Suprapubic skin (tissue), 4 donors: ENCODE measurements at regions not wholly inside any gene's neighbourhood (a gene's known extent, or its start where the extent isn't known, plus 50 kb on each side); places are given as distances from the start of the nearest gene placed in this dataset.

Source experiments
- DNase-seq, 2 donors: peaks; one replicate each; pipeline ENCODE4 v3.0.0-alpha.2; 2019; ENCODE audit warnings: low spot score in 2 of 2
- H3K27ac ChIP-seq: fragments of 200-600 bp; sonication (generic); one replicate; pipeline ENCODE4 v1.5.1; 2019
- H3K27me3 ChIP-seq: fragments of 200-600 bp; sonication (generic); one replicate; pipeline ENCODE4 v1.5.1; 2019
- H3K36me3 ChIP-seq: fragments of 200-600 bp; sonication (generic); one replicate; pipeline ENCODE4 v1.5.1; 2019
- H3K4me1 ChIP-seq: fragments of 200-600 bp; sonication (generic); one replicate; pipeline ENCODE4 v1.5.1; 2019
- H3K4me3 ChIP-seq: fragments of 200-600 bp; sonication (generic); one replicate; pipeline ENCODE4 v1.5.1; 2019; ENCODE audit warnings: mild to moderate bottlenecking
- H3K9me3 ChIP-seq: fragments of 200-600 bp; sonication (generic); one replicate; pipeline ENCODE4 v1.5.1; 2019
- EP300 ChIP-seq: sonication (generic); formaldehyde crosslinking; IDR thresholded peaks from one replicate; pipeline ENCODE4 v1.6.1; 2017; ENCODE audit warnings: antibody characterized with exemption
- POLR2A ChIP-seq, 2 donors: fragments of 450-650 bp; IDR thresholded peaks; one replicate each; pipeline ENCODE4 v1.6.1; 2017; ENCODE audit warnings: antibody characterized with exemption in 2 of 2, mild to moderate bottlenecking in 2 of 2, moderate library complexity in 2 of 2
- POLR2AphosphoS5 ChIP-seq, 3 donors: sonication (generic); formaldehyde crosslinking; IDR thresholded peaks; one replicate each; pipeline ENCODE4 v1.6.1; 2017; ENCODE audit warnings: antibody characterized with exemption in 3 of 3
- WGBS: methylation state at CpG from one replicate; pipeline ENCODE4 v1.1.5; 2018; 5-methylcytosine and 5-hydroxymethylcytosine counted together
- TF ChIP-seq, protein P1 (sequence below), 2 donors: fragments of 200-600 bp in 1 of 2; fragments of 450-650 bp in 1 of 2; sonication (generic) in 1 of 2; IDR thresholded peaks; one replicate each; pipeline ENCODE4 v1.5.1; 2016 to 2019; ENCODE audit warnings: antibody characterized with exemption in 2 of 2, mild to moderate bottlenecking in 1 of 2, moderate library complexity in 1 of 2

DNA sequence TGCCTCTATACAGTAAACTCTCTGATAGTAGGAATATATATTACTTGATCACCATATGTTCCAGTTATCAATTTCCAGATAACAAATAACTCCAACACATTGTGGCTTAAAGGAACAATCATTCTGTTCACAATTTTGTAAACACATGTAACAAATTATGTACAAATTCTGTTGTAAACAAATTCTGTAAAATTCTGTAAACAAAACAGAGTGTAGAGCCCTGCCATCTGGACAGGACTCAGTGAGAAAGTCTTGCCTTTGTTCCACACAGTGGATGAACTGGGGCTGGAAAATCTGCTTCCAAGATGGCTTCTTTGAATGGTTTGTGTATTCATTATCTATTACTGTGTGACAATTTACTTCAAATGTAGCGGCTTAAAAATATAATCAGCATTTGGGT is 69.0 kb upstream of the LRRC7 start:
- Histone ChIP-seq H3K27ac (no peak overlapping the region), H3K4me1 (peaks cover 3% of the 10 kb centered on the region), H3K36me3 (no peaks in the 10 kb centered on the region), H3K27me3 (no peaks in the 10 kb centered on the region), H3K9me3 (no peaks in the 10 kb centered on the region), H3K4me3 (no peak overlapping the region)
- TF ChIP-seq EP300 (no peak), POLR2A (IDR thresholded peaks at IDR 0.05) (no peak), POLR2AphosphoS5 (IDR thresholded peaks at IDR 0.05) (no peak)
- TF ChIP-seq, protein P1, sequence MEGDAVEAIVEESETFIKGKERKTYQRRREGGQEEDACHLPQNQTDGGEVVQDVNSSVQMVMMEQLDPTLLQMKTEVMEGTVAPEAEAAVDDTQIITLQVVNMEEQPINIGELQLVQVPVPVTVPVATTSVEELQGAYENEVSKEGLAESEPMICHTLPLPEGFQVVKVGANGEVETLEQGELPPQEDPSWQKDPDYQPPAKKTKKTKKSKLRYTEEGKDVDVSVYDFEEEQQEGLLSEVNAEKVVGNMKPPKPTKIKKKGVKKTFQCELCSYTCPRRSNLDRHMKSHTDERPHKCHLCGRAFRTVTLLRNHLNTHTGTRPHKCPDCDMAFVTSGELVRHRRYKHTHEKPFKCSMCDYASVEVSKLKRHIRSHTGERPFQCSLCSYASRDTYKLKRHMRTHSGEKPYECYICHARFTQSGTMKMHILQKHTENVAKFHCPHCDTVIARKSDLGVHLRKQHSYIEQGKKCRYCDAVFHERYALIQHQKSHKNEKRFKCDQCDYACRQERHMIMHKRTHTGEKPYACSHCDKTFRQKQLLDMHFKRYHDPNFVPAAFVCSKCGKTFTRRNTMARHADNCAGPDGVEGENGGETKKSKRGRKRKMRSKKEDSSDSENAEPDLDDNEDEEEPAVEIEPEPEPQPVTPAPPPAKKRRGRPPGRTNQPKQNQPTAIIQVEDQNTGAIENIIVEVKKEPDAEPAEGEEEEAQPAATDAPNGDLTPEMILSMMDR (IDR thresholded peaks at IDR 0.05) = no peak
- WGBS = 83% methylated on average over 1 of the region's 1 CpG
- DNase-seq = no peak

GRCh38 chr1:69499203-69499803 is 68.4 kb upstream of the LRRC7 start:
- no peak for DNase-seq
- H3K27ac ChIP-seq = no peak overlapping the region
- no peak for TF ChIP-seq POLR2AphosphoS5 (IDR thresholded peaks at IDR 0.05)
- TF ChIP-seq, protein P1 (IDR thresholded peaks at IDR 0.05) = no peak
- TF ChIP-seq EP300 = no peak
- TF ChIP-seq POLR2A (IDR thresholded peaks at IDR 0.05) = no peak
- H3K36me3 ChIP-seq = no peaks in the 10 kb centered on the region
- no peaks in the 10 kb centered on the region for H3K9me3 ChIP-seq
- H3K27me3 ChIP-seq = no peaks in the 10 kb centered on the region
- 91% methylated on average over 7 of the region's 7 CpGs for WGBS
- no peak overlapping the region for H3K4me3 ChIP-seq
- no peaks in the 10 kb centered on the region for H3K4me1 ChIP-seq

DNA sequence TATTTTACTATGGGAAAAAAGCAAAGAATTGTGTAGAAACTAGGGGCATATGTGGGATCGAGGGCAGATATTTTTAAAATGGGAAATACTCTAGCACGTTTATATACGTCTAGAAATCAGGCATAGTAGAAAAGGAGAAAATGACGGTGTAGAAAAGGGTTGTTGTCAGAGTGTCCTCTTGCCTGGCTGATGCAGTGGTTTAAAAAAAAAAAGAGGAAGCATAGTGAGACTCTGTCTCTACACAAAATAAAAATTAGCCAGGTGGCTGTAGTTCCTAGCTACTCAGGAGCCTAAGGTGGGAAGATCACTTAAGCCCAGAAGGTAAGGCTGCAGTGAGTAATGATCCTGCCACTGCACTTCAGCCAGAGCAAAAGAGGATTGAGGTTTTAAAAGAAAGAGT is 64.7 kb upstream of the LRRC7 start:
- Histone ChIP-seq H3K27ac (no peak overlapping the region), H3K4me3 (no peak overlapping the region), H3K9me3 (no peaks in the 10 kb centered on the region), H3K27me3 (no peaks in the 10 kb centered on the region), H3K4me1 (no peaks in the 10 kb centered on the region), H3K36me3 (no peaks in the 10 kb centered on the region)
- DNase-seq = no peak
- WGBS = 79% methylated on average over 4 of the region's 4 CpGs
- TF ChIP-seq EP300 (no peak), POLR2AphosphoS5 (IDR thresholded peaks at IDR 0.05) (no peak), POLR2A (IDR thresholded peaks at IDR 0.05) (no peak)
- TF ChIP-seq, protein P1 (IDR thresholded peaks at IDR 0.05) = no peak

DNA sequence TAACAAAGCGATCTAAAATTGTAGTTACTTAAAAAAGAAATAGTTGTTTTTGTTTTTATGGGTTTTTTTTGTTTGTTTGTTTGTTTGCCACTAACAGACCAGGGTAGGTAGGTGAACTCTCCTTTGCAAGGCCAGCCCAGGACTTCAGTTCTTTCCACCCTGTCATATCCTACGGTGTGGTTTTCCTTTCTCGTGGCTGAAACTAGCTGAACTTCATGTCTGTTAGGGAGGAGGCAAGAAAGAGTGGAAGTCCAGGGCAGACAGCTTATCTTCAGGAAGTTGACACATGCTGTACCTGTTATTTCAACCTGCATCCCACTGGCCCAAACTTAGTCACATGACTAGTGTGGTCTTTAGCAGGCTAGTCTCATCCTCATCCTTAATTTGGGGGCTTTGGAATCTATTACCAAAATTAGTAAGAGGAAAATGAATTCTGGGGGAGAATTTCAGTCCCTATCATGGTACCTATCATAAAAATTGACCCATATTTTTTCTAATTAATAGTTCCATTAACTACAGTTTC is 62.9 kb upstream of the LRRC7 start:
- Histone ChIP-seq H3K36me3 (no peaks in the 10 kb centered on the region), H3K4me3 (no peak overlapping the region), H3K27ac (no peak overlapping the region), H3K27me3 (no peaks in the 10 kb centered on the region), H3K9me3 (no peaks in the 10 kb centered on the region), H3K4me1 (no peaks in the 10 kb centered on the region)
- TF ChIP-seq EP300 = no peak
- TF ChIP-seq, protein P1 (IDR thresholded peaks at IDR 0.05) = no peak
- TF ChIP-seq POLR2A (IDR thresholded peaks at IDR 0.05) = no peak
- no peak for TF ChIP-seq POLR2AphosphoS5 (IDR thresholded peaks at IDR 0.05)
- no peak for DNase-seq
- WGBS = 47% methylated on average over 3 of the region's 3 CpGs

- TF ChIP-seq EP300 (no peak), POLR2A (IDR thresholded peaks at IDR 0.05) (no peak), POLR2AphosphoS5 (IDR thresholded peaks at IDR 0.05) (no peak)
- TF ChIP-seq, protein P1 (IDR thresholded peaks at IDR 0.05) = no peak
These were observed 61.4 kb upstream of the LRRC7 start for GRCh38 chr1:69506311-69506710.

More at GRCh38 chr1:69506311-69506710, 61.4 kb upstream of the LRRC7 start:
- Histone ChIP-seq H3K4me1 (no peaks in the 10 kb centered on the region), H3K36me3 (no peaks in the 10 kb centered on the region), H3K4me3 (no peak overlapping the region), H3K9me3 (no peaks in the 10 kb centered on the region), H3K27me3 (no peaks in the 10 kb centered on the region), H3K27ac (no peak overlapping the region)
- DNase-seq = no peak
- WGBS = 94% methylated on average over 2 of the region's 2 CpGs
